CD8-positive, alpha-beta memory T cell (primary cell): ENCODE measurements at regions not wholly inside any gene's neighbourhood (a gene's known extent, or its start where the extent isn't known, plus 50 kb on each side); places are given as distances from the start of the nearest gene placed in this dataset.

ENCODE experiments used
- CTCF ChIA-PET: fragments of 350-600 bp; sonication (Branson Sonifier 250); formaldehyde crosslinking; loops from one replicate; lab custom pipeline; 2021; ENCODE audit warnings: antibody characterized with exemption; lab: Charles Lee
- POLR2A ChIA-PET: fragments of 350-600 bp; sonication (Branson Sonifier 250); formaldehyde crosslinking; loops from one replicate; lab custom pipeline; 2021; ENCODE audit warnings: antibody characterized with exemption; lab: Charles Lee
- DNase-seq, 5 donors: peaks; one replicate each; pipeline versions ENCODE4 v3.0.0 to v3.0.0-alpha.2; 2020 to 2022; ENCODE audit warnings: mixed read lengths in 1 of 5
- H3K27ac ChIP-seq: one replicate; pipeline ENCODE4 v1.7.0; 2013; ENCODE audit warnings: low read depth, mild to moderate bottlenecking, low read length, moderate library complexity
- H3K27me3 ChIP-seq: 2 replicates; pipeline ENCODE4 v1.7.0; 2013; ENCODE audit warnings: low read length, mild to moderate bottlenecking; ENCODE audit not compliant: insufficient read depth, poor library complexity, severe bottlenecking
- H3K36me3 ChIP-seq: 2 replicates; pipeline ENCODE4 v1.7.0; 2013; ENCODE audit warnings: mild to moderate bottlenecking, low read length, moderate library complexity; ENCODE audit not compliant: insufficient read depth
- H3K4me1 ChIP-seq: 2 replicates; pipeline ENCODE4 v1.7.0; 2013; ENCODE audit warnings: mild to moderate bottlenecking, low read length, moderate library complexity; ENCODE audit not compliant: insufficient read depth
- H3K4me3 ChIP-seq: 2 replicates; pipeline ENCODE4 v1.7.0; 2013; ENCODE audit warnings: mild to moderate bottlenecking, low read length
- H3K9me3 ChIP-seq: 2 replicates; pipeline ENCODE4 v1.7.0; 2013; ENCODE audit warnings: mild to moderate bottlenecking, low read length
- H3K27ac Mint-ChIP-seq, 8 donors: one replicate each; pipeline ENCODE4 v1.8.0; 2020 to 2021; ENCODE audit warnings: mixed read lengths in 8 of 8, mild to moderate bottlenecking in 6 of 8, inconsistent platforms in 3 of 8, moderate library complexity in 3 of 8
- H3K27me3 Mint-ChIP-seq, 2 donors: one replicate each; pipeline ENCODE4 v1.8.0; 2020 to 2021; ENCODE audit warnings: mixed read lengths in 2 of 2, mild to moderate bottlenecking in 1 of 2, moderate library complexity in 1 of 2
- H3K36me3 Mint-ChIP-seq, 3 donors: one replicate each; pipeline ENCODE4 v1.8.0; 2020 to 2021; ENCODE audit warnings: mixed read lengths in 3 of 3, inconsistent platforms in 1 of 3, mild to moderate bottlenecking in 1 of 3
- H3K4me1 Mint-ChIP-seq, 3 donors: one replicate each; pipeline ENCODE4 v1.8.0; 2020 to 2021; ENCODE audit warnings: mixed read lengths in 3 of 3, inconsistent platforms in 1 of 3, mild to moderate bottlenecking in 1 of 3
- H3K4me3 Mint-ChIP-seq, 7 donors: one replicate each; pipeline ENCODE4 v1.8.0; 2020 to 2021; ENCODE audit warnings: mixed read lengths in 7 of 7, mild to moderate bottlenecking in 6 of 7, moderate library complexity in 4 of 7, inconsistent platforms in 2 of 7
- H3K9me3 Mint-ChIP-seq, 5 donors: one replicate each; pipeline ENCODE4 v1.8.0; 2020 to 2022; ENCODE audit warnings: mixed read lengths in 5 of 5, mild to moderate bottlenecking in 3 of 5, moderate library complexity in 2 of 5, inconsistent platforms in 1 of 5

DNA sequence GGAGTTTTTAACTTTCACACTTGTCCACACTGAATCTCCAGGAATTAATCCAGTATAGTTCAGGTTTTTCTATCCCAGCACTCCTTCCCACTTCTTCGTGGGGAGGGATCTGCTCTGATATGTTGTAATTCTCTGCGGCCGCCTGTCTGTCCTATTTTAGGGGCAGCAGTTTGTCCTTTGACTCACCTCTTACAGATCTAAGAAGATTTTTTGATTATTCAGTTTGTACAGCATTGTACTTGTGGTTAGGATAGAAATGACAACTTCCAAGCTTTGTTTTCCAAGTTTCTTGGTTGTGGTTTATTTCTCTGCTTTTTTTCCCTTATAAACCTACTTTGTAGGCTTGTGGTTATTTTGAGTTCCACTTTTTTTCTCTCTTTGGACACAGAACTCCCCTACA is 601.7 kb downstream of the SI start:
- H3K27ac ChIP-seq: no peak overlapping the region
- no peak overlapping the region for H3K4me3 ChIP-seq
- H3K4me1 Mint-ChIP-seq: no peaks in the 10 kb centered on the region
- DNase-seq: no peak
- no peak overlapping the region for H3K27ac Mint-ChIP-seq
- H3K27me3 ChIP-seq: no peaks in the 10 kb centered on the region
- POLR2A ChIA-PET: no interaction called here
- H3K9me3 Mint-ChIP-seq: peaks cover 3 to 21% (median 8%) of the 10 kb centered on the region in 5 donors
- no peaks in the 10 kb centered on the region for H3K36me3 ChIP-seq
- H3K36me3 Mint-ChIP-seq: no peaks in the 10 kb centered on the region
- H3K4me1 ChIP-seq: no peaks in the 10 kb centered on the region
- no peak overlapping the region for H3K4me3 Mint-ChIP-seq
- CTCF ChIA-PET: no interaction called here
- peaks cover 3% of the 10 kb centered on the region for H3K9me3 ChIP-seq
- no peaks in the 10 kb centered on the region for H3K27me3 Mint-ChIP-seq

- peaks cover 4 to 43% (median 9%) of the 10 kb centered on the region in 5 donors for H3K9me3 Mint-ChIP-seq
- H3K27ac Mint-ChIP-seq: no peak overlapping the region
- H3K27me3 Mint-ChIP-seq: no peaks in the 10 kb centered on the region
- Histone ChIP-seq H3K9me3 (no peaks in the 10 kb centered on the region), H3K27ac (no peak overlapping the region), H3K4me3 (no peak overlapping the region), H3K36me3 (no peaks in the 10 kb centered on the region), H3K27me3 (no peaks in the 10 kb centered on the region), H3K4me1 (no peaks in the 10 kb centered on the region)
- H3K4me3 Mint-ChIP-seq: no peak overlapping the region
- DNase-seq: no peak
- H3K4me1 Mint-ChIP-seq: no peaks in the 10 kb centered on the region
- POLR2A ChIA-PET: no interaction called here
- CTCF ChIA-PET: no interaction called here
- no peaks in the 10 kb centered on the region for H3K36me3 Mint-ChIP-seq
Observed at GRCh38 chr3:164470471-164470870, 607.8 kb downstream of the SI start.

GRCh38 chr3:164468055-164468454 is 610.2 kb downstream of the SI start:
- ChIA-PET POLR2A (no interaction called here), CTCF (no interaction called here)
- no peaks in the 10 kb centered on the region for H3K36me3 ChIP-seq
- Mint-ChIP-seq H3K36me3 (no peaks in the 10 kb centered on the region), H3K4me1 (no peaks in the 10 kb centered on the region), H3K27me3 (no peaks in the 10 kb centered on the region), H3K27ac (no peak overlapping the region), H3K9me3 (peaks cover 3 to 37% (median 8%) of the 10 kb centered on the region in 5 donors), H3K4me3 (no peak overlapping the region)
- no peak overlapping the region for H3K4me3 ChIP-seq
- H3K9me3 ChIP-seq: no peaks in the 10 kb centered on the region
- no peaks in the 10 kb centered on the region for H3K4me1 ChIP-seq
- no peak overlapping the region for H3K27ac ChIP-seq
- no peak for DNase-seq
- no peaks in the 10 kb centered on the region for H3K27me3 ChIP-seq

DNA sequence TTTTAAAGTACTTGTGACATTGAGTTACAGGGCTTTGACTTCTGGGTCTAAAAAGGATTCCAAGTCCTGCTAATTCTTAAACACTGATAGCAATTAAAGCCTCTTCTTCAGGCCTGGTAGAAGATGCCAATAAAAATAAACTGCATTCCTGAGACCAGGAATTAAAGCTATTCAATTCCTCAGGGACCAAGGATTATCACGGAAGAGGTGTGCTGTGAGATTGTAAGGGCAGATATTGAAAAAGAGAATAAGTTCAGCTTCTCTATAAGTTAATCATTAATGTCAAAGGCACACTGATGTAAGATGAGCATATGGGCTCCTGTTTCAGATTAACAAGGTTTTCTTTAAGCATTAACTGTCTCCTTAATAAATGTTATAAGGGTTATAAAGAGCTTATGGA is 611.3 kb downstream of the SI start:
- peaks cover 7 to 34% (median 8%) of the 10 kb centered on the region in 5 donors for H3K9me3 Mint-ChIP-seq
- H3K4me1 ChIP-seq: no peaks in the 10 kb centered on the region
- CTCF ChIA-PET: no interaction called here
- H3K4me1 Mint-ChIP-seq: no peaks in the 10 kb centered on the region
- H3K36me3 ChIP-seq: no peaks in the 10 kb centered on the region
- no peak overlapping the region for H3K4me3 ChIP-seq
- H3K27ac ChIP-seq: no peak overlapping the region
- no peaks in the 10 kb centered on the region for H3K27me3 ChIP-seq
- H3K36me3 Mint-ChIP-seq: no peaks in the 10 kb centered on the region
- H3K9me3 ChIP-seq: no peaks in the 10 kb centered on the region
- H3K4me3 Mint-ChIP-seq: no peak overlapping the region
- no peak overlapping the region for H3K27ac Mint-ChIP-seq
- POLR2A ChIA-PET: no interaction called here
- H3K27me3 Mint-ChIP-seq: no peaks in the 10 kb centered on the region
- no peak for DNase-seq

DNA sequence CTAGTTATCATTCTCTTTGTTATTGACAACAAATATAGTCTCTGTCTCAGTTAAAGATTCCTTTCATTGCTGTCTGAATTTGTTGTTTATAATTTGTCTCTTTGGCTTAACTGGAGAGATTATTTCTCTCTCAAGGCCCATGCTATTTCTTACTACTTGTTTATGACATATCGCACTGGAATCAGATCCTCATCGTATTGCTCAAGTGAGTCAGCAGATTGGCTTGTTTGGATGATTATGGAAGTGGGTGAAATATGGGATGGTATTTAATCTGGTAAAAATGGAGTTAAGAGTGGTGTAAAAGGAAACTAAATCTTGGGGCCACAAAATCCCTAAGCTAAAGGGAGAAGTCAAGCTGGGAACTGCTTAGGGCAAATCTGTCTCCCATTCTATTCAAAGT is 613.1 kb downstream of the SI start:
- Histone ChIP-seq H3K9me3 (no peaks in the 10 kb centered on the region), H3K36me3 (no peaks in the 10 kb centered on the region), H3K4me1 (no peaks in the 10 kb centered on the region), H3K27me3 (no peaks in the 10 kb centered on the region), H3K4me3 (no peak overlapping the region), H3K27ac (no peak overlapping the region)
- H3K27me3 Mint-ChIP-seq: no peaks in the 10 kb centered on the region
- no peak overlapping the region for H3K27ac Mint-ChIP-seq
- H3K4me3 Mint-ChIP-seq: no peak overlapping the region
- ChIA-PET POLR2A (no interaction called here), CTCF (no interaction called here)
- H3K9me3 Mint-ChIP-seq: peaks cover 7 to 37% (median 10%) of the 10 kb centered on the region in 5 donors
- H3K4me1 Mint-ChIP-seq: no peaks in the 10 kb centered on the region
- DNase-seq: no peak
- H3K36me3 Mint-ChIP-seq: no peaks in the 10 kb centered on the region

DNA sequence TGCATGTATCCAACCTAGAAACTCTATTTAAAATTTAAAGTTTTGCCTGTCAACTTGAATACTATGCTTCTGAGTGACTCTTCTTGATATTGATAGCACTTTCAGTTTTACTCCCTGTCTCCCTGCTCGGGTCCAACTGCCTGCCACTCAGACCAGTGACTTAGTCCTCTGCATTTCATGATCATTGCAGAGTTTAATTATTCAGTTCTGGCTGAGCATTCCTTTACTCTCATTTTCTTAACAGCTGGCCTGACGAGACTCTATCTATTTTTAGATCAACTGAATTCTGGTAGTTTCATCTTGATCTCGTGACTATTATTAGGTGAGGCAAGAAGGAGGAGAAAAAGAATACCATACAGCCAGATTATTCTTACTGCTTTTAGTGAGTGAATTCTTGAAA is 617.4 kb downstream of the SI start:
- Histone ChIP-seq H3K27ac (no peak overlapping the region), H3K36me3 (no peaks in the 10 kb centered on the region), H3K4me1 (no peaks in the 10 kb centered on the region), H3K9me3 (no peaks in the 10 kb centered on the region), H3K27me3 (no peaks in the 10 kb centered on the region), H3K4me3 (no peak overlapping the region)
- H3K27me3 Mint-ChIP-seq: no peaks in the 10 kb centered on the region
- H3K4me1 Mint-ChIP-seq: no peaks in the 10 kb centered on the region
- H3K9me3 Mint-ChIP-seq: peaks cover 5 to 17% (median 8%) of the 10 kb centered on the region in 5 donors
- H3K27ac Mint-ChIP-seq: no peak overlapping the region
- H3K4me3 Mint-ChIP-seq: no peak overlapping the region
- DNase-seq: no peak
- no peaks in the 10 kb centered on the region for H3K36me3 Mint-ChIP-seq
- POLR2A ChIA-PET: no interaction called here
- CTCF ChIA-PET: no interaction called here

DNA sequence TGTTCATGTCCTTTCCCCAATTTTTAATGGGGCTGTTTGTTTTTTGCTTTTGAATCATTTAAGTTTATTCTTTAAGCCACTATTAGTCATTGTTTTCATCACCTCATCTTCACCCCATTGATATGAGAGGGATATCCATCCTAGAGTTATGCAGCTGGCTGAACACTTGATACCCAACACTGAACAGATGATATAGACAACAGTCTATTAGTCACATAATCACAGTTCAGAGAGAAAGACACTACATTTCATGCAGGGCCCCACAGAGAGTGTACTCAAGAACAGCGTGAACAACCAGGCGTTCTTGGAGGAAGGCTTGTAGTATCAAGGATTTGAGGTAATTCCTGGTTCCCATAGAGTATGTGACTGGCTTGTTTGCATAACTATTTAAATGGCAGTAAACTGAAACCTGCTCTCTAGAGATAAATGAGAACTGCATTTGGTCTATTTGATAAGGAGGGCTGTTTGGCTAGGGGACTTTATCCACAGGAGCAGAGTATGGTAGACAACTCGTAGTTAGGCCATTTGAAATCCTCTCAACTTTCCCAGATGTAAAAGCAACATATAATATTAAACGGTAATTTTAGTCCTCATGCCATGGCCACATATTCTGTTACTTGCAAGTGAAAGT is 618.7 kb downstream of the SI start:
- Mint-ChIP-seq H3K27me3 (no peaks in the 10 kb centered on the region), H3K36me3 (no peaks in the 10 kb centered on the region), H3K9me3 (peaks cover 5 to 24% (median 9%) of the 10 kb centered on the region in 5 donors), H3K27ac (no peak overlapping the region), H3K4me1 (no peaks in the 10 kb centered on the region), H3K4me3 (no peak overlapping the region)
- DNase-seq: no peak
- Histone ChIP-seq H3K27me3 (no peaks in the 10 kb centered on the region), H3K36me3 (no peaks in the 10 kb centered on the region), H3K9me3 (no peaks in the 10 kb centered on the region), H3K4me3 (no peak overlapping the region), H3K27ac (no peak overlapping the region), H3K4me1 (no peaks in the 10 kb centered on the region)
- ChIA-PET CTCF (no interaction called here), POLR2A (no interaction called here)

DNA sequence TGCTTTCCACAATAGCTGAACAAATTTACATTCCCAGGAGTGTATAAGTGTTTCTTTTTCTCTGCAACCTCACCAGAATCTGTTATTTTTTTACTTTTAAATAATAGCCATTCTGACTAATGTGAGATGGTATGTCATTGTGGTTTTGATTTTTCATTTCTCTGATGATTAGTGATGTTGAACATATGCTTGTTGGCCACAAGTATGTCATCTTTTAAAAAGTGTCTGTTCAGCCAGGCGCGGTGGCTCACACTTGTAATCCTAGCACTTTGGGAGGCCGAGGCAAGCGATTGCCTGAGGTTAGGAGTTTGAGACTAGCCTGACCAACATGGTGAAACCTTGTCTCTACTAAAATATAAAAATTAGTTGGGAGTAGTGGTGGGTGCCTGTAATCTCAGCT is 619.3 kb downstream of the SI start:
- H3K36me3 Mint-ChIP-seq: no peaks in the 10 kb centered on the region
- no peaks in the 10 kb centered on the region for H3K27me3 Mint-ChIP-seq
- Histone ChIP-seq H3K9me3 (no peaks in the 10 kb centered on the region), H3K4me3 (no peak overlapping the region), H3K4me1 (no peaks in the 10 kb centered on the region), H3K27me3 (no peaks in the 10 kb centered on the region), H3K36me3 (no peaks in the 10 kb centered on the region), H3K27ac (no peak overlapping the region)
- no peak overlapping the region for H3K4me3 Mint-ChIP-seq
- no peak for DNase-seq
- POLR2A ChIA-PET: no interaction called here
- CTCF ChIA-PET: no interaction called here
- no peaks in the 10 kb centered on the region for H3K4me1 Mint-ChIP-seq
- H3K9me3 Mint-ChIP-seq: peaks cover 6 to 25% (median 8%) of the 10 kb centered on the region in 5 donors
- H3K27ac Mint-ChIP-seq: no peak overlapping the region
